ENCODE measurements at regions not wholly inside any gene's neighbourhood (a gene's known extent, or its start where the extent isn't known, plus 50 kb on each side); places are given as distances from the start of the nearest gene placed in this dataset.

GRCh38 chr3:159837725-159838124 lies 150.9 kb upstream of the IL12A start:
- TF ChIP-seq OSR1 (CRISPR knock-in tag; IDR thresholded peaks at IDR 0.05) (no peak), CSDC2 (CRISPR knock-in tag; IDR thresholded peaks at IDR 0.05) (no peak), TCF4 (CRISPR knock-in tag; IDR thresholded peaks at IDR 0.05; ENCODE audit: borderline replicate concordance) (no peak), GLIS3 (CRISPR knock-in tag; IDR thresholded peaks at IDR 0.05) (no peak), TOX (CRISPR knock-in tag; IDR thresholded peaks at IDR 0.05; ENCODE audit: borderline replicate concordance) (no peak), ZNF565 (CRISPR knock-in tag; conservative IDR thresholded peaks at IDR 0.05; ENCODE audit: low read depth) (no peak), RARB (CRISPR knock-in tag; IDR thresholded peaks at IDR 0.05) (no peak)
- TF ChIP-seq, protein P1, sequence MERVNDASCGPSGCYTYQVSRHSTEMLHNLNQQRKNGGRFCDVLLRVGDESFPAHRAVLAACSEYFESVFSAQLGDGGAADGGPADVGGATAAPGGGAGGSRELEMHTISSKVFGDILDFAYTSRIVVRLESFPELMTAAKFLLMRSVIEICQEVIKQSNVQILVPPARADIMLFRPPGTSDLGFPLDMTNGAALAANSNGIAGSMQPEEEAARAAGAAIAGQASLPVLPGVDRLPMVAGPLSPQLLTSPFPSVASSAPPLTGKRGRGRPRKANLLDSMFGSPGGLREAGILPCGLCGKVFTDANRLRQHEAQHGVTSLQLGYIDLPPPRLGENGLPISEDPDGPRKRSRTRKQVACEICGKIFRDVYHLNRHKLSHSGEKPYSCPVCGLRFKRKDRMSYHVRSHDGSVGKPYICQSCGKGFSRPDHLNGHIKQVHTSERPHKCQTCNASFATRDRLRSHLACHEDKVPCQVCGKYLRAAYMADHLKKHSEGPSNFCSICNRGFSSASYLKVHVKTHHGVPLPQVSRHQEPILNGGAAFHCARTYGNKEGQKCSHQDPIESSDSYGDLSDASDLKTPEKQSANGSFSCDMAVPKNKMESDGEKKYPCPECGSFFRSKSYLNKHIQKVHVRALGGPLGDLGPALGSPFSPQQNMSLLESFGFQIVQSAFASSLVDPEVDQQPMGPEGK (CRISPR knock-in tag; IDR thresholded peaks at IDR 0.05; ENCODE audit: borderline replicate concordance): no peak

Measured in SK-N-SH treated with all-trans-retinoic acid at 6 μM for 48 hours (cell line).